Neural crest cell (in vitro differentiated cells): ENCODE measurements at regions not wholly inside any gene's neighbourhood (a gene's known extent, or its start where the extent isn't known, plus 50 kb on each side); places are given as distances from the start of the nearest gene placed in this dataset.
A peak's percentile ranks its signal among the peaks of the same experiment; 100 is the strongest.

Source experiments
- DNase-seq: peaks from one replicate; pipeline ENCODE4 v3.0.0; 2021; ENCODE audit warnings: low read depth, mixed read lengths, low spot score
- H3K27ac Mint-ChIP-seq: one replicate; pipeline ENCODE4 v1.8.0; 2021; ENCODE audit warnings: mild to moderate bottlenecking, mixed read lengths; ENCODE audit not compliant: unreplicated experiment
- H3K27me3 Mint-ChIP-seq: 2 replicates; pipeline ENCODE4 v1.8.0; 2021; ENCODE audit warnings: low read depth, mild to moderate bottlenecking, mixed read lengths
- H3K36me3 Mint-ChIP-seq: 2 replicates; pipeline ENCODE4 v1.8.0; 2021; ENCODE audit warnings: low read depth, mild to moderate bottlenecking, mixed read lengths
- H3K4me1 Mint-ChIP-seq: 2 replicates; pipeline ENCODE4 v1.8.0; 2021; ENCODE audit warnings: mixed read lengths
- H3K4me3 Mint-ChIP-seq: one replicate; pipeline ENCODE4 v1.8.0; 2021; ENCODE audit warnings: mild to moderate bottlenecking, mixed read lengths
- H3K9me3 Mint-ChIP-seq: 2 replicates; pipeline ENCODE4 v1.8.0; 2021; ENCODE audit warnings: mixed read lengths
- CTCF ChIP-seq: fragments of 200-600 bp; sonication (generic); conservative IDR thresholded peaks from 2 replicates; pipeline ENCODE4 v1.5.0; 2021; ENCODE audit warnings: antibody characterized with exemption, mild to moderate bottlenecking

- peaks cover 11% of the 10 kb centered on the region for H3K4me1 Mint-ChIP-seq
- TF ChIP-seq CTCF = no peak
- peaks cover 7% of the 10 kb centered on the region for H3K9me3 Mint-ChIP-seq
Measured at GRCh38 chr3:64971602-64972001, 283.8 kb upstream of the ADAMTS9 start.

GRCh38 chr3:64970634-64971033 lies 282.8 kb upstream of the ADAMTS9 start:
- Mint-ChIP-seq H3K27ac (no peak overlapping the region), H3K9me3 (peaks cover 12% of the 10 kb centered on the region)

More at GRCh38 chr3:64971602-64972001, 283.8 kb upstream of the ADAMTS9 start:
- Mint-ChIP-seq H3K27me3 (no peaks in the 10 kb centered on the region), H3K36me3 (peaks cover 9% of the 10 kb centered on the region), H3K4me3 (no peak overlapping the region), H3K27ac (peak overlapping the region; percentile 21)
- no peak for DNase-seq

GRCh38 chr3:64961301-64961700 lies 273.5 kb upstream of the ADAMTS9 start:
- no peak for DNase-seq
- H3K36me3 Mint-ChIP-seq = no peaks in the 10 kb centered on the region
- H3K9me3 Mint-ChIP-seq = peaks cover 11% of the 10 kb centered on the region
- no peak overlapping the region for H3K27ac Mint-ChIP-seq
- TF ChIP-seq CTCF = no peak
- H3K27me3 Mint-ChIP-seq = no peaks in the 10 kb centered on the region
- H3K4me1 Mint-ChIP-seq = no peaks in the 10 kb centered on the region
- H3K4me3 Mint-ChIP-seq = no peak overlapping the region

More at GRCh38 chr3:64970634-64971033, 282.8 kb upstream of the ADAMTS9 start:
- Mint-ChIP-seq H3K4me1 (peaks cover 9% of the 10 kb centered on the region), H3K27me3 (no peaks in the 10 kb centered on the region), H3K4me3 (no peak overlapping the region), H3K36me3 (peaks cover 9% of the 10 kb centered on the region)
- DNase-seq = no peak
- no peak for TF ChIP-seq CTCF

DNA sequence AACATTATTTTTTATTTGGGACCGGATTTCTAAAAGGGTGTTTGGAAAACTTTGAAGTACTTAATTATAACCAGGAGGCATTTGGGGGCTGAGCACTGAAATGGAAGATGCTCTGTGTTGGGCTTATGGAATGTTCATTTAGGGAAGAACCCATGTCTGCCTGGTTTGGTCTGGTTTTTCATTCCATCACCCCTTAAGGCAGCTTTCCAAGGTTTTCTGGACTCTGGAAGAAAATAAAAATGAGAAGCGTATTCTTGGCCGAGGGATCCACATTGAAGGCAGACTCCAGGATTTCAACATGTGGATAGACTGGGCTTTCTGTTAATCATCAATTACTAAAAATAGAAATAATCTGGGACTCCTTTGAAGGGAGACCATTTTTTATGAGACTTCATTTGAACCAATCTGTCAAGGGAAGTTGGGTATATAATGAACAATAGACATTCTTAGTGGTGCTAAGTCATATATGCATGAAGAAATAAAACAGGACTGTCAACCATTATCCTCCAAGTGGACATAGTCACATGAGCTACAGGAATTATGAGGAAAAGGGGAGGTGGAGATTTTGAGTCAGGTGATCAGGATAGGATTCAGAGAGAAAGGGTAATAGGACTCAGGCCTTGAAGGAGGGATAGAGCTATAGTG lies 270.5 kb upstream of the ADAMTS9 start:
- H3K27ac Mint-ChIP-seq = no peak overlapping the region
- no peak for DNase-seq
- H3K4me1 Mint-ChIP-seq = peaks cover 12% of the 10 kb centered on the region
- no peaks in the 10 kb centered on the region for H3K36me3 Mint-ChIP-seq
- no peaks in the 10 kb centered on the region for H3K27me3 Mint-ChIP-seq
- no peak overlapping the region for H3K4me3 Mint-ChIP-seq
- TF ChIP-seq CTCF = no peak
- H3K9me3 Mint-ChIP-seq = peaks cover 8% of the 10 kb centered on the region

DNA sequence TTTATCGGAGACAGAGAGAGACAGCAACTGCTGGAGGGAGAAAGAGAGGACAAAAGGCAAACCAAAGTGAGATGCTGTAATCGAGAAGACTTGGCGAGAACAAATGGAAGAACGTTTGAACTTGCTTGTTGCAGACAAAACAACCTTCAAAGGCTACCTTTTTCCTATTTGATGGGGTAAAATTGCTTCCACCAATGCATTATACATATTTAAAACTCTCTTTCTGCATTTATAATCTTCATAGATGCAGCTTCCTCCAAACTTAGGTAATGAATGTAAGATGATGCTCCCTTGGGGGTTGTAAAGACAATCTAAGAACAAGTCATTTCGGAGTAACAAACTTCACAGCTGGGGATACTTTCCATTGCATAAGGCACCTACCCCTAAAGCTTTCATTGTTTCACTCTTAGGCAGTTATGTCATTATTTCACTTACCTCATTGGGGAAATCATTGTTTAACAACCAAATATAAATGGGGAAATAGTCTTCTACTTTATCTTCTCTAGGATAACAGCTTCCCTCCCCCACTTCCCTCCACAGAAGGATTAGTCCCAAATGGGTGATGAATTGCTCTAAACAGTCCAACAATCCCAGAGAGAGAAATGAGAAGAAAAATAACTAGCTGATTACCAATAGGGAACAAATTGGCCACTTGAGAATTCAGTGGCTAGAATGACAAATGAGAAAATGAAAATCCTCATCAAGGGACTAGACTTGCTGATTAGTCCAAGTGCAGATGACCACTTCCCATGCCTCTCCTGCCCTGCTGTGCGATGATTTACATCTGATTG lies 269.8 kb upstream of the ADAMTS9 start:
- Mint-ChIP-seq H3K4me1 (peaks cover 12% of the 10 kb centered on the region), H3K4me3 (no peak overlapping the region), H3K9me3 (peaks cover 8% of the 10 kb centered on the region), H3K36me3 (no peaks in the 10 kb centered on the region), H3K27me3 (no peaks in the 10 kb centered on the region), H3K27ac (no peak overlapping the region)
- TF ChIP-seq CTCF = no peak
- DNase-seq = no peak
